ENCODE measurements at regions not wholly inside any gene's neighbourhood (a gene's known extent, or its start where the extent isn't known, plus 50 kb on each side); places are given as distances from the start of the nearest gene placed in this dataset.

DNA sequence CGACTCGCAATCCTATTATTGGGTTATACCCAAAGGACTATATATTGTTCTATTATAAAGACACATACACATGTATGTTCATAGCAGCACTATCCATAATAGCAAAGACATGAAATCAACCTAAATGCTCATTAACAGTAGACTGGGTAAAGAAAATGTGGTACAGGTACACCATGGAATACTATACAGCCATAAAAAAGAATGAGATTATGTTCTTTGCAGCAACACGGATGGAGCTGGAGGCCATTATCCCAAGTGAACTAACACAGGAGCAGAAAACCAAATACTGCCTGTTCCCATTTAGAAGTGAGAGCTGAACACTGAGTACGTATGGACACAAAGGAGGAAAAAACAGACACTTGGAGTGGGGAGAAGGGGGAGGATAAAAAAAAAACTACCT, 536.8 kb upstream of the DPP6 start:
- TF ChIP-seq POLR2A (IDR thresholded peaks at IDR 0.05; ENCODE audit: low read depth, low read length) (no peak), POLR2AphosphoS5 (IDR thresholded peaks at IDR 0.05; ENCODE audit: low read depth, low read length) (no peak)
